ENCODE measurements at regions not wholly inside any gene's neighbourhood (a gene's known extent, or its start where the extent isn't known, plus 50 kb on each side); places are given as distances from the start of the nearest gene placed in this dataset.

GRCh38 chr1:21341517-21342078 is 51.3 kb upstream of the ECE1 start:
- ChIA-PET CTCF (ENCODE audit: low intra/inter-chr PET ratio) (no interaction called here), POLR2A (no interaction called here)
- peaks cover 31 to 47% of the 10 kb centered on the region in 2 experiments for H3K4me1 ChIP-seq (replicated peaks in 1 of 2; ENCODE audit: control insufficient read depth in 2 of 2, insufficient read depth in 2 of 2, low read length in 2 of 2)
- no TSS peak for BruUV-seq (replicated peaks)
- no peak overlapping the region for H3K27ac ChIP-seq (ENCODE audit: extremely low read depth, low read depth, low read length)
- intact Hi-C loops (cut with micrococcal nuclease) = no loop called here
- no peaks in the 10 kb centered on the region for H3K36me3 ChIP-seq (ENCODE audit: control insufficient read depth, insufficient read depth, low read length)
- FAIRE-seq (no peak), ATAC-seq (no peak), DNase-seq (ENCODE audit: extremely low read depth in 1 of 4, low spot score in 3 of 4) (no peak)
- H3K9ac ChIP-seq (ENCODE audit: insufficient read depth in 1 of 2, low read depth in 2 of 2, low read length in 2 of 2) = peak overlapping the region in 1 of 2 experiments; percentile 47; a peak in 1 of 4 replicates
- in situ Hi-C loops (cut with MboI) = no loop called here
- H3K9me3 ChIP-seq (replicated peaks; ENCODE audit: control insufficient read depth, insufficient read depth, low read depth, low read length) = no peaks in the 10 kb centered on the region
- H3K4me3 ChIP-seq = no peak overlapping the region
- no peak overlapping the region for H2AFZ ChIP-seq (ENCODE audit: low read depth, low read length)
- H3K9me1 ChIP-seq (ENCODE audit: control insufficient read depth, insufficient read depth, low read length) = no peaks in the 10 kb centered on the region
- H4K20me1 ChIP-seq (replicated peaks; ENCODE audit: control insufficient read depth, insufficient read depth, low read length) = peaks cover 38% of the 10 kb centered on the region
- TF ChIP-seq EZH2 (IDR thresholded peaks at IDR 0.05; ENCODE audit: borderline replicate concordance, low read depth, low read length) = no peak
- TF ChIP-seq TFAM (CRISPR knock-in tag; conservative IDR thresholded peaks at IDR 0.05) = no peak
- no peak for TF ChIP-seq FOXP1 (CRISPR knock-in tag; IDR thresholded peaks at IDR 0.05)
- 0 out of 2 replicates have a peak, but pooled peaks have one; percentile 47 for TF ChIP-seq ZNF384 (IDR thresholded peaks at IDR 0.05; ENCODE audit: low read depth, low read length)
- peak; percentile 12 for TF ChIP-seq RBM25 (IDR thresholded peaks at IDR 0.05; ENCODE audit: low read depth, low read length, severe bottlenecking)
- TF ChIP-seq EGR1 (conservative IDR thresholded peaks at IDR 0.05) = peak; percentile 20
- TF ChIP-seq ZNF121 (CRISPR knock-in tag; conservative IDR thresholded peaks at IDR 0.05) = peak; percentile 88
- peaks cover 15% of the 10 kb centered on the region for H3K79me2 ChIP-seq (ENCODE audit: control insufficient read depth, insufficient read depth, low read length)
- 56% methylated on average over 10 of the region's 10 CpGs for WGBS (ENCODE audit: insufficient coverage, low coverage, missing lambda C conversion rate)
- H3K27me3 ChIP-seq (ENCODE audit: control insufficient read depth in 2 of 2, insufficient read depth in 2 of 2, low read length in 2 of 2) = no peaks in the 10 kb centered on the region
- H3K4me2 ChIP-seq (ENCODE audit: insufficient read depth, low read length) = no peak overlapping the region

- no peak overlapping the region for H3K4me2 ChIP-seq (ENCODE audit: insufficient read depth, low read length)
These were observed 50.8 kb upstream of the ECE1 start for GRCh38 chr1:21341022-21341421.

More at GRCh38 chr1:21341022-21341421, 50.8 kb upstream of the ECE1 start:
- in situ Hi-C loops (cut with MboI) (no loop called here), intact Hi-C loops (cut with micrococcal nuclease) (no loop called here)
- Histone ChIP-seq H4K20me1 (replicated peaks; ENCODE audit: control insufficient read depth, insufficient read depth, low read length) (peaks cover 38% of the 10 kb centered on the region), H3K4me1 (replicated peaks in 1 of 2; ENCODE audit: control insufficient read depth in 2 of 2, insufficient read depth in 2 of 2, low read length in 2 of 2) (peaks cover 25 to 41% of the 10 kb centered on the region in 2 experiments), H3K9ac (ENCODE audit: insufficient read depth in 1 of 2, low read depth in 2 of 2, low read length in 2 of 2) (peak overlapping the region in 1 of 2 experiments; percentile 3; a peak in 1 of 4 replicates), H3K27ac (ENCODE audit: extremely low read depth, low read depth, low read length) (no peak overlapping the region), H3K9me1 (ENCODE audit: control insufficient read depth, insufficient read depth, low read length) (no peaks in the 10 kb centered on the region), H3K36me3 (ENCODE audit: control insufficient read depth, insufficient read depth, low read length) (no peaks in the 10 kb centered on the region), H3K27me3 (ENCODE audit: control insufficient read depth in 2 of 2, insufficient read depth in 2 of 2, low read length in 2 of 2) (no peaks in the 10 kb centered on the region), H2AFZ (ENCODE audit: low read depth, low read length) (no peak overlapping the region), H3K4me3 (no peak overlapping the region), H3K9me3 (replicated peaks; ENCODE audit: control insufficient read depth, insufficient read depth, low read depth, low read length) (no peaks in the 10 kb centered on the region), H3K79me2 (ENCODE audit: control insufficient read depth, insufficient read depth, low read length) (peaks cover 10% of the 10 kb centered on the region)
- DNase-seq (ENCODE audit: extremely low read depth in 1 of 4, low spot score in 3 of 4) = no peak
- 47% methylated on average over 8 of the region's 8 CpGs for WGBS (ENCODE audit: insufficient coverage, low coverage, missing lambda C conversion rate)
- ChIA-PET CTCF (ENCODE audit: low intra/inter-chr PET ratio) (no interaction called here), POLR2A (no interaction called here)
- ATAC-seq = no peak
- FAIRE-seq = no peak
- TF ChIP-seq, protein P1, sequence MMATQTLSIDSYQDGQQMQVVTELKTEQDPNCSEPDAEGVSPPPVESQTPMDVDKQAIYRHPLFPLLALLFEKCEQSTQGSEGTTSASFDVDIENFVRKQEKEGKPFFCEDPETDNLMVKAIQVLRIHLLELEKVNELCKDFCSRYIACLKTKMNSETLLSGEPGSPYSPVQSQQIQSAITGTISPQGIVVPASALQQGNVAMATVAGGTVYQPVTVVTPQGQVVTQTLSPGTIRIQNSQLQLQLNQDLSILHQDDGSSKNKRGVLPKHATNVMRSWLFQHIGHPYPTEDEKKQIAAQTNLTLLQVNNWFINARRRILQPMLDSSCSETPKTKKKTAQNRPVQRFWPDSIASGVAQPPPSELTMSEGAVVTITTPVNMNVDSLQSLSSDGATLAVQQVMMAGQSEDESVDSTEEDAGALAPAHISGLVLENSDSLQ (IDR thresholded peaks at IDR 0.05) = peak; percentile 84
- no peak for TF ChIP-seq PBX2 (CRISPR knock-in tag; IDR thresholded peaks at IDR 0.05; ENCODE audit: low read depth)
- TF ChIP-seq PBX2 (tag; conservative IDR thresholded peaks at IDR 0.05; ENCODE audit: low read depth) = 0 out of 2 replicates have a peak, but pooled peaks have one; percentile 22
- peak; percentile 31 for TF ChIP-seq MEIS2 (IDR thresholded peaks at IDR 0.05; ENCODE audit: partially characterized antibody)
- TF ChIP-seq ZNF24 (IDR thresholded peaks at IDR 0.05) = peak; percentile 80; the same call in 1 of the 2 replicates
- no peak for TF ChIP-seq HDGF (IDR thresholded peaks at IDR 0.05)
- BruUV-seq (replicated peaks) = no TSS peak

Data from K562 (cell line).